WI38 (cell line): ENCODE measurements at regions not wholly inside any gene's neighbourhood (a gene's known extent, or its start where the extent isn't known, plus 50 kb on each side); places are given as distances from the start of the nearest gene placed in this dataset.

Source experiments
- H3K4me3 ChIP-seq: 2 replicates; pipeline ENCODE4 v1.5.1; 2011; ENCODE audit warnings: low read depth, mild to moderate bottlenecking, control low read depth, low read length
- CTCF ChIP-seq: IDR thresholded peaks from 2 replicates; pipeline ENCODE4 v1.5.1; 2012; ENCODE audit warnings: low read depth, mild to moderate bottlenecking, control low read depth, low read length

GRCh38 chr2:128489526-128490273 is 171.0 kb upstream of the HS6ST1 start:
- no peak for TF ChIP-seq CTCF
- no peak overlapping the region for H3K4me3 ChIP-seq

GRCh38 chr2:128490321-128490720 is 171.7 kb upstream of the HS6ST1 start:
- TF ChIP-seq CTCF: no peak
- H3K4me3 ChIP-seq: no peak overlapping the region

DNA sequence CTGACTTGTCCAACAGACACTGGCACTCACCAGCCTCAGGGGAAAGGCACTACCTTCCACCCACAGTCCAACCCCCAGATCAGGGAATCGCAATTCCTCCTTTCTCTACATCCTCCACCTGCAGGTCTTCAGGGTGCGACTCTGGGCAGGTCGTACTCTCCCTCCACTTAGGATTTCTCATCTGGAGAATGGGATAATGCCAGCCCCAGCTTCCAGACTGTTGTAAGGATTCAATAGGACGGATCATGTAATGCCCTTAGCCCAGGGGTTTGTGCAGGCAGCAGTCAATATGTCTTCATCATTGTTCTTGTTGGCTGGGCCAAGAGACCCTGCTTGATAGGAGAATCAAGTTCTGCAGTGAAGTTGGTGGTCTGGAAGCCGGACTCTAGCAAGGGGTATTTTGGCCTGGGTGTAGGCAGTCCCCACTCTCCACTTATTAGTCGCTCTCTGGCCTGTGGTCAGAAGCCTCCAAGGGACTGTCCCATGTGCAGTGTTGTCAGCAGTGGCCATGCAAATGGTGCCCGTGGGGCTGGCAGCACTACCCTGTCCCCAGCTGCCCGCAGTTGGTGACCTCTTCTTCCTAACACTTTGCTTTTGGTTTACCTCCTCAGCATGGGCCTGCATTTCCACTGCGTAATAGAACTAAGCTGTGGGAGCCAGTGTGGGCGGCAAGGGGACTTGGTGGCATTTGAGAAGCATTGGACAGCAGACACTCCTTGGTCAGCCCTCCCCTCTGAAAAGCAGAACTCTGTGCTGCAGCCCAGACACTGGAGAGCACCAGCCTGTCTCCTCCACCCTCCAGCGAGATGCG is 172.4 kb upstream of the HS6ST1 start:
- H3K4me3 ChIP-seq: no peak overlapping the region
- no peak for TF ChIP-seq CTCF

- no peak for TF ChIP-seq CTCF
Observed at GRCh38 chr2:128491692-128492244, 173.1 kb upstream of the HS6ST1 start.

GRCh38 chr2:128492966-128493811 is 174.5 kb upstream of the HS6ST1 start:
- TF ChIP-seq CTCF: no peak

More at GRCh38 chr2:128491692-128492244, 173.1 kb upstream of the HS6ST1 start:
- H3K4me3 ChIP-seq: no peak overlapping the region

GRCh38 chr2:128493880-128494279 is 175.2 kb upstream of the HS6ST1 start:
- no peak overlapping the region for H3K4me3 ChIP-seq
- no peak for TF ChIP-seq CTCF

More at GRCh38 chr2:128492966-128493811, 174.5 kb upstream of the HS6ST1 start:
- no peak overlapping the region for H3K4me3 ChIP-seq
